ENCODE measurements at regions not wholly inside any gene's neighbourhood (a gene's known extent, or its start where the extent isn't known, plus 50 kb on each side); places are given as distances from the start of the nearest gene placed in this dataset.
"Not testable (repeated sequence)": the region's sequence is repeated elsewhere in the genome, so short reads cannot be mapped to it uniquely, and the experiment has no call there.

DNA sequence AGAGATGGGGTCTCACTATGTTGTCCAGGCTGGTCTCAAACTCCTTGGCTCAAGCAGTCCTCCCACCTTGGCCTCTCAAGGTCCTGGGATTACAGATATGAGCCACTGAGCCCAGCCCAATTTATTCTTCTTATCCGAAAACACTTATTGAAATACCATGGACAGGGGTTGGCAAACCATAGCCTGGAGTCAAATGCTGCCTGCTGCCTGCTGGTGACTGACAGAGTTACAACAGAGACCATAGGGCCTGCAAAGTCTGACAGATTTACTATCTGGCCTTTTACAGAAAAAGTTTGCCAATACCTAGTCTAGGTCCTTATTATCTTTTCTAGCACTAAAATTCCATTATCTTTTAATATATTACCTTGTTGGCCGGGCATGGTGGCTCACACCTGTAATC, 87.1 kb upstream of the ZNF281 start:
- no peak for DNase-seq (ENCODE audit: low read depth)

DNA sequence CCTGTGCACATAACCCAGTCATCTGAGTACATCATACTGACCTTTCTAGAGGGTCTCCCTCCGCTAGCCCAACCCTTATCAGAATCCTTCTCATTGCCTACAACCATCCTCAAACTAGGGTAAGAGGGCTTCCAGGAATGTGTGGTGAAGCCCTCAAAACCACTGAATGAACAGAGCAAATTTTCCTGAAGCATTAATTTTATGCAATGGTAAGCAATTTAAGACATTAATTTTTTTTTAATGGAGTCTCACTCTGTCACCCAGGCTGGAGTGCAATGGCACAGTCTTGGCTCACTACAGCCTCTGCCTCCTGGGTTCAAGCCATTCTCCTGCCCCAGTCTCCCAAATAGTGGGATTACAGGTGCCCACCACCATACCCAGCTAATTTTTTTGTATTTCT, 86.1 kb upstream of the ZNF281 start:
- no peak for DNase-seq (ENCODE audit: low read depth)

DNA sequence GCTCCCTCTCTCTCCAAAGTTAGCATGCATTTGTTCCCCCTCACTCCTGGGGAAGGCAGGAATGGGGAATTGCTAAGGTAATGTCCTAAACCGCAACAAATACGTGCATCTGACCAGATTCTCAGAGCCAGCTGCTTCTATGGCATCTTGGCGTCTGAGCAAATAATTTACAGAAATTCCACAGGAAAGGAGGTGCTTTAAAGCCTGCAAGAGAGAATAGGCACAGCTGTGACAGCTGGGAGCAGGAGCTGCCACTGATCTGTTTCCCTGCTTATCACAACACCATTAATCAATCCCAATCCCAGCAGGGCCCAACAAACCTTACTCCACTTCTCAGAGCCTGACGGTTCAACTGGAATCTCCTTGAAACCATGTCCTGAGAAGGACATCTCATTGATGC, 83.5 kb upstream of the ZNF281 start:
- no peak for DNase-seq (ENCODE audit: low read depth)

DNA sequence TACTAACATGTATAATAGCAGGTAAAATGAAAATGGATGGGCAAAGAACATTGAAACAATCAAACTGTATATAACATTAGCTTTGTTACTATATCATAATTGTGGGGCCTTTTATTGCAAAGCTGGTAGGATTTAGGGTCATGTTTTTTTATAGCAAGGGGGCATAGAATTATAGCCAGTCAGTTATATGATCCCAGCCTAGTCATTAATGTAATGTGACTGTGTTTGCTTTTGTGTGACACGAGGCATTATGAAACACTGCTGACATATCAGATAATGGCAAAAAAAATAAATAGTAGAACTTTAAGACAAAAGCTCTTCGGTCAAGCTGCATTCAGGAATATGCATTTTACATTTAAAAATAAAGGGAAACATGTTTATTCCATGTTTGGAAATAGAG, 81.3 kb upstream of the ZNF281 start:
- DNase-seq (ENCODE audit: low read depth): no peak

DNA sequence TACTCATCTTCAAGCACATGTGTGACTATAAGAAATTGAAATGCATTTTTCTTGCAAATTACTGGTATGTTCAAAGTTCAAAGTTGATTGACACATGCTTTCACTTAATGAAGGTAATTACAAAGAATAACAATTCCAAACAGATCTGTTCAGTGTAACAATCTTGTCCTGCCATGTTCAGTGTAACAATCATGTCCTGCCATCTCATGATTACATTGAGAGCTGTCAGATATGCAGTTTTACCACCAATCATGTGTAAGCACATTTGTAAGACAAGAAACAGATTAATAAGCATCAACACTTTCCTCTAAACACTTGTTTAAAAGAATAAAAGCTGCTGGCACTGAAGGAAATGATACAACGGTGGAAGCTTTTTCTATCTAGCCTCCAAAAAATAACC, 80.3 kb upstream of the ZNF281 start:
- no peak for DNase-seq (ENCODE audit: low read depth)

DNA sequence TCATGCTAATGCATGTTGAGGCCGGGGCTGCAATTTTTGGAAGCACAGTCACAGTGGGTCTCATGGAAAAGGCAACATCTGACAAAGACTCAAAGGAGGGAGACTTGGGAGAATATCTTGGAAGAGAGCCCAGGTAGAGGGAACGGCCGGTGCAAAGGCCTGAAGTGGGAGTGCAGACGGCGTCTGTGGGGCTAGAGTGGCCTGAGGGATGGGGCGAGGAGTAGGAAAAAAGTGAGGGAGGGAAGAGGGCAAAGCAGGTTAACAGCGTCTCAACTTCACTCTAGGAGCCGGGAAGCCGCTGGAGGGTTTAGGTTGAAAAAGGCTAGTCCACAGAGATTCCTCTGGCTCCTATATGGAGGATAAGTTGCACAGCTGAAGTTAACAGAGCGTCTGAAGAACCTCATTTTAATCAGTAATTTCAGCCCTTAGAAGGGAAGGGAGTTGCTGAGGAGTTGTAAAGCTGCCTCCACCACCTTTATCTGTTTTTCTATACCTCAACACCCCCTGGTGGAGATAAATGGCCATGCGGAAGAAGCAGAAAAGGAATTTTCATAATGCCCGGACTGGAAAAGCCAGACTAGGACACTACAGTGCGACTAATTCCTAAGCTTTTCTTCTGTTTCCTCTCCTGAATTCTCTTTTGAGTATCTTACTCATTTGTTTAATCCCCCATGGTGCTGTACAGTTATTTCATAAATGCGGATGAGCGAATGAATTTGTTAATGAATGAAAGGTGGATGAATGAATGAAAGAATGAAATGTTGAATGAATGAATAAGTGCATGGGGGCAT, 78.7 kb upstream of the ZNF281 start:
- no peak for DNase-seq (ENCODE audit: low read depth)

DNA sequence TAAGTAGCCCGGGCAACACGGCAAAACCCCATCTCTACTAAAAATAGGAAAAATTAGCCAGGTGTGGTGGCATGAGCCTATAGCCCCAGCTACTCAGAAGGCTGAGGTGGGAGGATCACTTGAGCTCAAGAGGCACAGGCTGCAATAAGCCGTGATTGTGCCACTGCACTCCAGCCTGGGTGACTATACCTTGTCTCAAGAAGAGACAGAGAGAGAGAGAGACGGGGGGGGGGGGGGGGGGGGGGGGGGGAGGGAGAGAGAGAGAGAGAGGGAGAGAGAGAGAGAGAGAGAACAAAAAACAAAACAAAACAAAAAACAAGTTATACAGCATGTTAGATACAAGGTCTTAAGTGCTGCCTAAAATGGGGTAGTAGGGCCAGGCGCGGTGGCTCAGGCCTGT, 77.8 kb upstream of the ZNF281 start:
- no peak for DNase-seq (ENCODE audit: low read depth)

DNA sequence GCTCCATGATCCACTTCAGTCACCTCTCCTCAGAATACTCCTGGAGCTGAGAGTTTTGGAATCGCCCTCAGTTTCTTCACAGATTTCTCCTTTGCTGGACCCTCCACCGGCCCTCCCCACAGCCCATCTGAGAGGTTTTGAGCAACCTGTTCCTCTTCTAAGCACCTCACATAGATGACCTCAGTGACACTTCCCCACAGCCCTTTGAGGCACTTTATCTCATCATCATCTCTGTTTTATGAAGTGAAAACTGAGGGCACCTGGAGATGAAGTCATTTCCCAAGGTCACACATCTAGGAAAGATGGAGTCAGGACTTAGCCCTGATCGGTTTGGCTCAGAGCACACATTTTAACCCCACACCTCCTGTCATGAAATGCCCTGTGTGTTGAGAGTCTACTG, 76.8 kb upstream of the ZNF281 start:
- DNase-seq (ENCODE audit: low read depth): no peak

DNA sequence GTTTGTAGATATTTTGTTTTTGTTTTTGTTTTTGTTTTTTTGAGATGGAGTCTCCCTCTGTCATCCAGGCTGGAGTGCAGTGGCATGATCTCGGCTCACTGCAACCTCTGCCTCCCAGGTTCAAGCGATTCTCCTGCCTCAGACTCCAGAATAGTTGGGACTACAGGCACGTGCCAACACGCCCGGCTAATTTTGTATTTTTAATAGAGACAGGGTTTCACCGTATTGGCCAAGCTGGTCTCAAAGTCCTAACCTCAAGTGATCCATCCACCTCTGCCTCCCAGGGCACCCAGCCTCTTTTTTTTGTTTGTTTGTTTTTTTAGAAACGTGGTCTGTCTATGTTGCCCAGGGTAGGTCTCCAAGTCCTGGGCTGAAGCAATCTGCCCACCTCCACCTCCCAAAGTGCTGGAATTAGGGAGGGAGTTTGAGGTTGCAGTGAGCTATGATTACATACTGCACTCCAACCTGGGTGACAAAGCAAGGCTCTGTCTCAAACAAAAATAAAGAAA, 74.7 kb upstream of the ZNF281 start:
- DNase-seq (ENCODE audit: low read depth): not testable (repeated sequence)

DNA sequence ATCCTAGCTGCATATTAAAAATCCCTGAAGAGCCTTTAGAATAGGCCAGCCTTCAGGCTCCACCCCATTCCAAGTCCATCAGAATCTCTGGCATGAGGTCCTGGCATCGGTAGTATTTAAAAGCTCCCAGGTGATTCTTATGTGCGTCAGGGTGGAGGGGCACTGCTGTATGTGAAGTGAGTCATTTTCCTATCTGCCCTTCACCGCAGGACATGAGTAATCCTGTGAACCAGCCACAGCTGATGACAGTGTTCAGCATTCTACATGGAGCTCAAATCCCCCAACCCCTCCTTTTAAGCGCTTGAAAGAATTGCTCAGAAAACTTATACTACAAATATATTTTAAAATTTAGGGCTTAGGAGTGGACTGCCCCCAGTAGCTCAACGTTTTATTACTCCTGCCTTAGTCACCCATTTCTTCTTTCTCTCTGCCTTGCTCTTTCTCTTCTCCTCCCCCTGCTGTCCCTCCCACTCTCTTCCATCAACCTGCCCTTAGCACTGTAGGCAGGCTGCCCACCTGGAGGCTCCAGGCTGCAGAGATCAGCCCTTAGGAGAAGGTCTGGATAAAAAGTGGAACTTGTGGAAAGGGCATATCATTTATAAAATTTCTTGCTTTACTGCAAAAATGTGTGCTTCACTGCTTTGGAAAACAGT, 73.8 kb upstream of the ZNF281 start:
- peak; percentile 33 for DNase-seq (ENCODE audit: low read depth)

DNA sequence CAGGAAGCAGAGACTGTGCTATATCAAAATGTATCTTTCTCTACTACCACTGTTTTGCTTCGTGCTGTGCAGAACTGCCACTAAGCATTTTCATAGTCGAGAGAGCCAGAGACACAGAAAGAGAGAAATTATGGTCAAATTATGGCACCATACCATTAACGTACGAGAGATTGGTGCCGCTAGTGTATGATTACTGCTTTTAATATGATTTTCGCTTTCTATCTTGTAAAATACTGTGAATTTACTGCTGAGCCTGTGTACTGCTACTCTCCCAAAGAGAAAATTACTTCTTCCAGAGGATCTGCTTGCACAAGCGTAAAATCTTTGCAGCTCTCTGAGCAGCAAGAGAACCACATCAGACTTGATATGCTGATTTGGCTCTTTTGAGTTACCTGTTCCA, 71.1 kb upstream of the ZNF281 start:
- no peak for DNase-seq (ENCODE audit: low read depth)

DNA sequence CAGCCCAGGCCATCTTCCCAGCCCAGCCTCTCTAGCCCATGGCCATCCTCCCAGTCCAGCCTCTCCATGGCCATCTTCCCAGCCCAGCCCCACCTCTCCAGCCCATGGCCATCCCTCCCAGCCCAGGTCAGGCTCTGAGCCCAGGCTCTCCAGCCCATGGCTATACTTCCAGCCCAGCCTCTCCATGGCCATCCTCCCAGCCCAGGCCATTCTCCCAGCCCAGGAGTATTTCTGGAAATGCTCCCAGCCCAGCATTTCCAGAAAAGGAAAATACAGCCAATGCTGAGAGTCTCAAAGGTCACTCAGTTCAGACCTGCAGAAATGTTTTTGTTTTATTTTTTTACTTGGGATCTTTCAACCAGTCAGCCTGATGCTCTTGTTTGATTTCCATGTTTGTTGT, 70.0 kb upstream of the ZNF281 start:
- no peak for DNase-seq (ENCODE audit: low read depth)

DNA sequence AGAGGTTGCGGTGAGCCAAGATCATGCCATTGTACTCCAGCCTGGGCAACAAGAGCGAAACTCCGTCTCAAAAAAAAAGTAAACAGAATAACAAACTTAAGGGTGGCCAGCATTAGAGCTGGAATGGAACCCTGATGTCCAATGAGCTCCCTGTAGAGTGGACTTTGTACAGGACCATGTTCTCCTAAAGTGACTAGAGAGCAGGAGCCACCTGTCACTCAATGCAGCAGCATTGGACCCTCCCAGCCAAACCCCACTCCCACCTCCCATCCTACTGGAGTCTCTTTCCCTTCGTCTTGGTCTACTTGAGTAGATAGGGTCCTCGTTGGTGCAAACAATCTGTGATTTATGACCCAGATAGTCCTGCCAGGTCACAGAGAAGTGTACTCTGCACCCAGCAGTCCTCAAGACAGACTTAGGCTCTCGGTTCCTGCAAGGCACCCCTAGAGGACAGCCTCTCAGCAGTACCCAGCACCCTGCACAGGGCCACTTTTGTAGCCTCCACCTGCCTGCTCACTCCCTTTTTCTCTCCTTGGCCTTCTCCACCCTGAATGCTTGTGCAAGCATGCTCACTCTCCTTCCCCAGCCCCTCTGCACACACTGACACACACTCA, 69.2 kb upstream of the ZNF281 start:
- no peak for DNase-seq (ENCODE audit: low read depth)

DNA sequence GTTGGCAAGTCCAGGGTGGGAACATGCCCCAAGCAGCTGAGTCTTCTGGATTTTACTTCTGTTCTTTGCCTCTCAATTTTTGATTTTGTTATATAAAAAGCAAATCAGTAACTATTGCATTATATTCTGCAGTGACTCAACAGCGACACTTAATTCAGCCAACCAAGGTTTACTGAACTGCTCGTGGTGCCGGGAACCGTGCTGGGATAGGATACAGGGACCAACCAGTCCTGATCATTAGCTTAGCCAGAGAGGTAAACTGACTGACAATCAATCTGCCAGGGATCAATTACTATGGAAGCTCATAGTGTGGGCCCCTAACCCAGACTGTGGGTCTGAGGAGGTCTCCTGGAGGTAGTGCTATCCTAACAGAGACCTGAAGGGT, 68.4 kb upstream of the ZNF281 start:
- no peak for DNase-seq (ENCODE audit: low read depth)

DNA sequence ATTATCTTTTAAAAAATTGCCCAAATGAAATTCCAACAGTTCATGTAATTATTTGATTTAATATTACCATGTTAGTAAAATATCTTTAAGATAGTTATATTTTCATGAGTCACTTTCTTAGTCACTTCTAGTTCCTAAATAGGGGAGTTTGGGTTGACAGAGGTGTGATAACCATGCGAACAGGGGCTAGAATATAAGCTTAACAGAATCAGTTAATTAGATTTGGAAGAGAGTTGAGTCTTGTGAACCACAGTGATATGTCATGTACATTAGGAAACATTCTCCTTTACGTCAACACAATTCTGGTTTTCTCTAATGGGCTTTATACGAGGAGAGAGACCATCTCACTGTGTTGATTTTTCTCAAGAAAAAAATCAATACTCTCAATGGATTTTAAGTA, 64.8 kb upstream of the ZNF281 start:
- DNase-seq (ENCODE audit: low read depth): no peak

DNA sequence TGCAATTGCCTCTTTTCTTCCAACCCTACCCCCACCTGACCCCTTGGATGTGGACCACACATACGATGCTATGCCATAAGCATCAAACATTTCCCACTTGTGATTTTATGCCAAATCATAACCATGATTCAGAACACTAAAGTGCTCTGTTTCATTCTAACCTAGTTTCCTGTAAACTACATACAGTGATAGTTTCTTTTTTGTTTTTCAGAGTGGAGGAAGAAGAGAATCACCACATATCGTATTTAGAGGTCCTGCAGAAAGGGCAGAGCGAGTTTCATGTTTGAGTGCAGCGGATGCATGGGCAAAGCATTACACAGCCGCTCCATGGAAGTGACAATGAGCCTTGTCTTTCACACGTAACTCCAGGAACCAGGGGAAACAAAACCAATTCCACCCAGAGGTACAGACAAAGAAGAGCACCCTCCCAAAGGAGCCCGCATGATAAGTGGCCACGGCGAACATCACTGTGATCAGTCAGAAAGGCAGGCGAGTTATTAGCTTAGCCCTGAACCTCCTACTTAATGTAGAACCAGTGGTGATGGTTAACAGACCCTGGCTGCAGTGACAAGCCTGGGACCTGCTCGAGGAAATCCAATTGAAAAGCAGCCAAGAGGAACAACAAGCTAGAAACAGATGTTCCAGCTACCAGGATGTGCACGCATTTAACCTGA, 64.0 kb upstream of the ZNF281 start:
- no peak for DNase-seq (ENCODE audit: low read depth)

DNA sequence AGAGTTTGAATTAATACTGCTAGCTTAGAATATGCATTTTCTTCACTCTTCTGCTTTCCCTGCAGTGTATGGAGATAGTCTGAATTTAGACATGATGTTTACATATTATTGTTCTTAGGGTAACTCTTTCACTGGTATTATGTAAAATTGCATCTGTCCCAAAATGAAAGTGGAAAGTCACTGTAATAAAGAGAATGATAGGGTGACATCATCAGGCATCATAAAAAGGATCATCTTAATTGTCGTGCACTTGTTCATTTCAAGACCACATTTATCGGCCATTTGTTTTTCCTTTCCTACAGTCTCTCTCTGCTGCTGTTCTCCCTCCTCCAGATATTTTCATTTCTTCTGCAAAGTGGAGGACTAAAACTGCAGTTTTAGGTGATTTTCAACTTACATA, 61.9 kb upstream of the ZNF281 start:
- no peak for DNase-seq (ENCODE audit: low read depth)

DNA sequence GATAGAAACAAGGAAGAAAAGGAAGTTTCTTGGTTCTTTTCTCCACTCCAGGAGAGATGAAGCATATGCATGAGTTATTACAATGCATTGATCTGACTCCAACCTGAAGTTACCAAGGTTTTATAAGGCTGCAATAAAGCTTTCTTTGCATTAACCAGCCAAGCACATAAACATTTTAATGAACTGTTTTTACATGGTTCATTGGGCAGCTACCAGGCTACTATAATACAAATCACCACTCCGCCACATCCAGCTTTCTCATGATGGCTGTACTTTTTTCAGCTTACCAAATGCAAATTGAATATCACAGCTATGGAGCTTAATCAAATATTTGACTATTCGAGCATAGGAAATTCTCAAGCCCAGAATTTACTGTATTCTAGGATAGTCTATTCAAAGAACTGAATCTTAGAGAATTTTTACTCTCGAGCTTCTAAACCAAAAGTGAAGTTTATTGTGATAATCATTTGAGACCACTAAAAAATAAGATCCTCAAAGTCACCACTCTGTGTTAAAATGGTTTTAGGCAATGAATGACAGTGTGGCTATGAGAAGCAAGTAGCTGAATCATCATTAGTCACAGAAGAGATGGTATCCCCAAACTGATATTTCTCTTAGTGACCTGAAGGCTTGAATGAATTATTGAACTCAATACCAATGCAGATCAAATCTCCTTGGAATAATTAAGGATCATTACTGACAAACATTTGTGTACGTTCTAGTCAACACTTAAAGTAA, 58.6 kb upstream of the ZNF281 start:
- DNase-seq (ENCODE audit: low read depth): no peak

DNA sequence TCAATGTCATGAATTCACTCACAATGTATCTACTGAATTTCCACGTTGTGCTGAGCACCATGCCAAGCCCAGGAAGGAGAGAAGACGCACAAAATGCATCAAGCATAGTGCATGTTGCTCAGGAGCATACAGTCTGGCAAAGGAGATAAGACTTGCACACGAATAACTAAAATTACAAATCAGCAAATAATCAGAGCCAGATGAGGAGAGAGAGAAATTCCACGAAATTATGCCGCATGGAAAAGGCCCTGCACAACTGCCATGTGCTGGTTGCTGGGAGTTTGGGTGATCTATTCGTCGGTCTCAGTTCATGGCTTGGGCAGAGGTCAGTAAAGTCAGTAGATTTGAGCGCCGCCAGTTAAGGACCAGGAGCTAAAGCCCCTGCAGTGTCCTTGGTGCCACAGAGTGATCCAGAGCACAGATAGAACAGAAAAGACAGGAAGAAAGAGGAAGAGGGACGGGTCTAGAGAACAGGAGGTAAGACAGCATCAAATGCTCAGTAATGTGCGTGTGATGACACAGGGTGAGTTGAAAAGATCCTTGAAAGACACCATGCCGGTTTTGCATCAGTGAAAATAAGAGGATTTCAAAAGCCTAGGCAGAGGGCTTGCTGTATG, 55.1 kb upstream of the ZNF281 start:
- no peak for DNase-seq (ENCODE audit: low read depth)
